ENCODE measurements at regions not wholly inside any gene's neighbourhood (a gene's known extent, or its start where the extent isn't known, plus 50 kb on each side); places are given as distances from the start of the nearest gene placed in this dataset.

GRCh38 chr6:16936893-16937292, 165.0 kb upstream of the STMND1 start:
- Histone ChIP-seq H3K9me1 (ENCODE audit: control insufficient read depth, extremely low read depth, insufficient read depth, low read length) (no peaks in the 10 kb centered on the region), H3K4me1 (ENCODE audit: control insufficient read depth, extremely low read depth, insufficient read depth, low read length) (no peaks in the 10 kb centered on the region), H3K27me3 (ENCODE audit: control insufficient read depth, extremely low read depth, insufficient read depth, low read length) (peaks cover 14% of the 10 kb centered on the region), H4K20me1 (ENCODE audit: control insufficient read depth, extremely low read depth, insufficient read depth, low read length) (no peaks in the 10 kb centered on the region), H3K79me2 (ENCODE audit: control insufficient read depth, insufficient read depth, low read length) (no peaks in the 10 kb centered on the region), H3K27ac (ENCODE audit: control insufficient read depth, insufficient read depth, low read length) (no peak overlapping the region), H3K9ac (ENCODE audit: control insufficient read depth, extremely low read depth, insufficient read depth, low read length) (no peak overlapping the region), H3K4me2 (ENCODE audit: control insufficient read depth, extremely low read depth, insufficient read depth, low read depth, low read length) (no peak overlapping the region), H2AFZ (ENCODE audit: control insufficient read depth, low read length) (no peak overlapping the region), H3K9me3 (ENCODE audit: control insufficient read depth, low read depth, low read length) (no peaks in the 10 kb centered on the region), H3K36me3 (ENCODE audit: control insufficient read depth in 2 of 2, extremely low read depth in 1 of 2, insufficient read depth in 2 of 2, low read length in 2 of 2) (no peaks in the 10 kb centered on the region), H3K4me3 (ENCODE audit: control insufficient read depth in 2 of 3, extremely low read depth in 1 of 3, insufficient read depth in 2 of 3, low read depth in 1 of 3, low read length in 3 of 3) (no peak overlapping the region)
- FAIRE-seq (no peak), DNase-seq (ENCODE audit: low read depth, low spot score) (no peak)
- dilution Hi-C loops (cut with MboI; ENCODE audit: extremely low pct_ligation_motif_present, low sequenced_read_pairs): no loop called here
- TF ChIP-seq EZH2 (IDR thresholded peaks at IDR 0.05; ENCODE audit: low read length) (no peak), CTCF (optimal IDR thresholded peaks at IDR 0.05 in 1 of 3, IDR thresholded peaks at IDR 0.05 in 1 of 3, conservative IDR thresholded peaks at IDR 0.05 in 1 of 3; ENCODE audit: extremely low read depth in 1 of 3, insufficient read depth in 2 of 3, low read length in 3 of 3) (no peak)

GRCh38 chr6:16933961-16934360, 167.9 kb upstream of the STMND1 start:
- Histone ChIP-seq H3K9ac (ENCODE audit: control insufficient read depth, extremely low read depth, insufficient read depth, low read length) (no peak overlapping the region), H3K4me1 (ENCODE audit: control insufficient read depth, extremely low read depth, insufficient read depth, low read length) (no peaks in the 10 kb centered on the region), H3K9me3 (ENCODE audit: control insufficient read depth, low read depth, low read length) (no peaks in the 10 kb centered on the region), H3K4me2 (ENCODE audit: control insufficient read depth, extremely low read depth, insufficient read depth, low read depth, low read length) (no peak overlapping the region), H2AFZ (ENCODE audit: control insufficient read depth, low read length) (no peak overlapping the region), H3K27ac (ENCODE audit: control insufficient read depth, insufficient read depth, low read length) (no peak overlapping the region), H3K27me3 (ENCODE audit: control insufficient read depth, extremely low read depth, insufficient read depth, low read length) (peaks cover 2% of the 10 kb centered on the region), H3K36me3 (ENCODE audit: control insufficient read depth in 2 of 2, extremely low read depth in 1 of 2, insufficient read depth in 2 of 2, low read length in 2 of 2) (no peaks in the 10 kb centered on the region), H3K79me2 (ENCODE audit: control insufficient read depth, insufficient read depth, low read length) (no peaks in the 10 kb centered on the region), H3K4me3 (ENCODE audit: control insufficient read depth in 2 of 3, extremely low read depth in 1 of 3, insufficient read depth in 2 of 3, low read depth in 1 of 3, low read length in 3 of 3) (no peak overlapping the region), H3K9me1 (ENCODE audit: control insufficient read depth, extremely low read depth, insufficient read depth, low read length) (no peaks in the 10 kb centered on the region), H4K20me1 (ENCODE audit: control insufficient read depth, extremely low read depth, insufficient read depth, low read length) (no peaks in the 10 kb centered on the region)
- TF ChIP-seq EZH2 (IDR thresholded peaks at IDR 0.05; ENCODE audit: low read length) (no peak), CTCF (optimal IDR thresholded peaks at IDR 0.05 in 1 of 3, IDR thresholded peaks at IDR 0.05 in 1 of 3, conservative IDR thresholded peaks at IDR 0.05 in 1 of 3; ENCODE audit: extremely low read depth in 1 of 3, insufficient read depth in 2 of 3, low read length in 3 of 3) (no peak)
- dilution Hi-C loops (cut with MboI; ENCODE audit: extremely low pct_ligation_motif_present, low sequenced_read_pairs): no loop called here
- DNase-seq (ENCODE audit: low read depth, low spot score) (no peak), FAIRE-seq (no peak)
